Erythroblast (primary cell): ENCODE measurements at regions not wholly inside any gene's neighbourhood (a gene's known extent, or its start where the extent isn't known, plus 50 kb on each side); places are given as distances from the start of the nearest gene placed in this dataset.

Source experiments
- GATA1 ChIP-seq: IDR thresholded peaks from 2 replicates; pipeline ENCODE4 v1.6.1; 2011; ENCODE audit warnings: low read depth, mild to moderate bottlenecking, control low read depth, low read length, moderate library complexity
- POLR2A ChIP-seq: IDR thresholded peaks from 2 replicates; pipeline ENCODE4 v1.6.1; 2011; ENCODE audit warnings: mild to moderate bottlenecking, low read length

- TF ChIP-seq POLR2A (no peak), GATA1 (no peak)
These were observed 230.7 kb upstream of the TPRG1 start for GRCh38 chr3:188941103-188941502.
